HG03439 (cell line): ENCODE measurements at regions not wholly inside any gene's neighbourhood (a gene's known extent, or its start where the extent isn't known, plus 50 kb on each side); places are given as distances from the start of the nearest gene placed in this dataset.
"Not testable (repeated sequence)": the region's sequence is repeated elsewhere in the genome, so short reads cannot be mapped to it uniquely, and the experiment has no call there.

ENCODE experiments used
- ATAC-seq: cut with Tn5 transposase; IDR thresholded peaks from one replicate; pipeline ENCODE4 v1.9.1; 2021; ENCODE audit warnings: mild to moderate bottlenecking, moderate library complexity; ENCODE audit not compliant: unreplicated experiment

- no peak for ATAC-seq
Observed at GRCh38 chr2:82790206-82791021, 1668.7 kb downstream of the SUCLG1 start.

GRCh38 chr2:82789851-82790205 lies 1669.3 kb downstream of the SUCLG1 start:
- no peak for ATAC-seq

GRCh38 chr2:82781176-82781915 lies 1677.7 kb downstream of the SUCLG1 start:
- no peak for ATAC-seq

GRCh38 chr2:82780050-82780449 lies 1679.0 kb downstream of the SUCLG1 start:
- no peak for ATAC-seq

GRCh38 chr2:82752396-82752795 lies 1706.7 kb downstream of the SUCLG1 start:
- ATAC-seq = no peak

- no peak for ATAC-seq
Observed at GRCh38 chr2:82748653-82749052, 1710.4 kb downstream of the SUCLG1 start.

- no peak for ATAC-seq
Observed at GRCh38 chr2:82740527-82740926, 1718.6 kb downstream of the SUCLG1 start.

GRCh38 chr2:82737965-82738364 lies 1721.1 kb downstream of the SUCLG1 start:
- not testable (repeated sequence) for ATAC-seq

- no peak for ATAC-seq
Observed at GRCh38 chr2:82735336-82735735, 1723.7 kb downstream of the SUCLG1 start.

GRCh38 chr2:82731824-82732223 lies 1727.3 kb downstream of the SUCLG1 start:
- ATAC-seq = no peak

- no peak for ATAC-seq
Observed at GRCh38 chr2:82730811-82731210, 1728.3 kb downstream of the SUCLG1 start.

- ATAC-seq = no peak
Observed at GRCh38 chr2:82728090-82728489, 1731.0 kb downstream of the SUCLG1 start.

GRCh38 chr2:82708681-82709080 lies 1750.4 kb downstream of the SUCLG1 start:
- ATAC-seq = no peak

GRCh38 chr2:82697231-82697630 lies 1761.8 kb downstream of the SUCLG1 start:
- no peak for ATAC-seq

- ATAC-seq = no peak
Observed at GRCh38 chr2:82694431-82694830, 1764.6 kb downstream of the SUCLG1 start.

GRCh38 chr2:82690757-82691411 lies 1768.2 kb downstream of the SUCLG1 start:
- no peak for ATAC-seq

GRCh38 chr2:82675186-82675585 lies 1783.9 kb downstream of the SUCLG1 start:
- ATAC-seq = no peak

- no peak for ATAC-seq
Observed at GRCh38 chr2:82674652-82675051, 1784.4 kb downstream of the SUCLG1 start.

GRCh38 chr2:82667491-82667890 lies 1791.6 kb downstream of the SUCLG1 start:
- no peak for ATAC-seq

GRCh38 chr2:82665691-82666090 lies 1793.4 kb downstream of the SUCLG1 start:
- no peak for ATAC-seq

GRCh38 chr2:82657106-82657505 lies 1802.0 kb downstream of the SUCLG1 start:
- no peak for ATAC-seq

- no peak for ATAC-seq
Observed at GRCh38 chr2:82656420-82656819, 1802.7 kb downstream of the SUCLG1 start.
